Natural killer cell (primary cell): ENCODE measurements at regions not wholly inside any gene's neighbourhood (a gene's known extent, or its start where the extent isn't known, plus 50 kb on each side); places are given as distances from the start of the nearest gene placed in this dataset.
A peak's percentile ranks its signal among the peaks of the same experiment; 100 is the strongest.

Experiments
- ATAC-seq, 3 donors: fragments of 150-1000 bp in 2 of 3; fragments of 200-7000 bp in 1 of 3; cut with Tn5 transposase; 1 replicate in 1 of 3; 2 replicates in 2 of 3; pipeline ENCODE4 v1.10.0; 2021; ENCODE audit warnings: mild to moderate bottlenecking in 2 of 3, moderate library complexity in 2 of 3
- DNase-seq, 2 donors: peaks; one replicate each; pipeline versions ENCODE4 v3.0.0 to v3.0.0-alpha.2; 2013 to 2021; ENCODE audit warnings: mixed read lengths in 1 of 2
- H3K27ac ChIP-seq: one replicate; pipeline ENCODE4 v1.5.1; 2013; ENCODE audit warnings: mild to moderate bottlenecking, low read length
- H3K27me3 ChIP-seq: one replicate; pipeline ENCODE4 v1.6.1; 2013; ENCODE audit warnings: low read length; ENCODE audit not compliant: control insufficient read depth, insufficient read depth
- H3K36me3 ChIP-seq: one replicate; pipeline ENCODE4 v1.6.1; 2013; ENCODE audit warnings: low read length; ENCODE audit not compliant: control insufficient read depth, insufficient read depth
- H3K4me1 ChIP-seq: one replicate; pipeline ENCODE4 v1.6.1; 2013; ENCODE audit warnings: low read length; ENCODE audit not compliant: control insufficient read depth, insufficient read depth
- H3K4me3 ChIP-seq: one replicate; pipeline ENCODE4 v1.5.1; 2013; ENCODE audit warnings: low read length
- H3K9me3 ChIP-seq: one replicate; pipeline ENCODE4 v1.6.1; 2013; ENCODE audit warnings: low read length; ENCODE audit not compliant: control insufficient read depth, insufficient read depth
- H3K27ac Mint-ChIP-seq, 2 donors: one replicate each; pipeline ENCODE4 v1.8.0; 2022; ENCODE audit warnings: mild to moderate bottlenecking in 2 of 2, mixed read lengths in 2 of 2, moderate library complexity in 1 of 2
- H3K27me3 Mint-ChIP-seq, 2 donors: one replicate each; pipeline ENCODE4 v1.8.0; 2022; ENCODE audit warnings: low read depth in 2 of 2, mixed read lengths in 2 of 2
- H3K36me3 Mint-ChIP-seq: one replicate; pipeline ENCODE4 v1.8.0; 2022; ENCODE audit warnings: mixed read lengths
- H3K4me1 Mint-ChIP-seq, 2 donors: one replicate each; pipeline ENCODE4 v1.8.0; 2022; ENCODE audit warnings: mixed read lengths in 2 of 2
- H3K4me3 Mint-ChIP-seq: one replicate; pipeline ENCODE4 v1.8.0; 2022; ENCODE audit warnings: mild to moderate bottlenecking, moderate library complexity, mixed read lengths
- H3K9me3 Mint-ChIP-seq, 2 donors: one replicate each; pipeline ENCODE4 v1.8.0; 2022; ENCODE audit warnings: mixed read lengths in 2 of 2
- WGBS: methylation state at CpG from one replicate; pipeline ENCODE4 v1.1.7; 2013; ENCODE audit warnings: missing lambda C conversion rate; ENCODE audit not compliant: insufficient coverage; 5-methylcytosine and 5-hydroxymethylcytosine counted together
- intact Hi-C: fragments of 100-400 bp; cut with micrococcal nuclease; formaldehyde crosslinking; loops from one replicate; pipeline ENCODE4 v1.14.2; 2022
- TF ChIP-seq, protein P1 (sequence below): fragments of 200-600 bp; IDR thresholded peaks from one replicate; pipeline ENCODE4 v1.8.0; 2022; ENCODE audit warnings: antibody characterized with exemption

DNA sequence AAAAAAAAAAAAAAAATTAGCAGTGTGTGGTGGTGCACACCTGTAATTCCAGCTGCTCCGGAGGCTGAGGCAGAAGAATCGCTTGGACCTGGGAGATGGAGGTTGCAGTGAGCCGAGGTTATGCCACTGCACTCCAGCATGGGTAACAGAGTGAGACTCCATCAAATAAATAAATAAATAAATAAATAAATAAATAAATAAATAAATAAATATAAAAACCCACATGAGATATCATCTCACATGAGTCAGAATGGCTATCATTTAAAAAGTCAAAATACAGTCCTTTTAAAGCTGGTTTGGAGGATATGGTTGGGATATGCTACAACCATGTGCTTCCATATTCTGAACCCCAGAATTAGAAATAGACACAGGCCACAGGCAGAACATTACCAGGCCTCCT is 114.3 kb downstream of the WSCD1 start:
- TF ChIP-seq, protein P1, sequence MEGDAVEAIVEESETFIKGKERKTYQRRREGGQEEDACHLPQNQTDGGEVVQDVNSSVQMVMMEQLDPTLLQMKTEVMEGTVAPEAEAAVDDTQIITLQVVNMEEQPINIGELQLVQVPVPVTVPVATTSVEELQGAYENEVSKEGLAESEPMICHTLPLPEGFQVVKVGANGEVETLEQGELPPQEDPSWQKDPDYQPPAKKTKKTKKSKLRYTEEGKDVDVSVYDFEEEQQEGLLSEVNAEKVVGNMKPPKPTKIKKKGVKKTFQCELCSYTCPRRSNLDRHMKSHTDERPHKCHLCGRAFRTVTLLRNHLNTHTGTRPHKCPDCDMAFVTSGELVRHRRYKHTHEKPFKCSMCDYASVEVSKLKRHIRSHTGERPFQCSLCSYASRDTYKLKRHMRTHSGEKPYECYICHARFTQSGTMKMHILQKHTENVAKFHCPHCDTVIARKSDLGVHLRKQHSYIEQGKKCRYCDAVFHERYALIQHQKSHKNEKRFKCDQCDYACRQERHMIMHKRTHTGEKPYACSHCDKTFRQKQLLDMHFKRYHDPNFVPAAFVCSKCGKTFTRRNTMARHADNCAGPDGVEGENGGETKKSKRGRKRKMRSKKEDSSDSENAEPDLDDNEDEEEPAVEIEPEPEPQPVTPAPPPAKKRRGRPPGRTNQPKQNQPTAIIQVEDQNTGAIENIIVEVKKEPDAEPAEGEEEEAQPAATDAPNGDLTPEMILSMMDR, result no peak
- Histone ChIP-seq H3K27ac (no peak overlapping the region), H3K9me3 (no peaks in the 10 kb centered on the region), H3K4me1 (no peaks in the 10 kb centered on the region), H3K4me3 (no peak overlapping the region), H3K27me3 (no peaks in the 10 kb centered on the region), H3K36me3 (no peaks in the 10 kb centered on the region)
- DNase-seq (no peak), ATAC-seq (no peak)
- intact Hi-C loops, result no loop called here
- no peaks in the 10 kb centered on the region for H3K36me3 Mint-ChIP-seq
- H3K27ac Mint-ChIP-seq, result no peak overlapping the region
- H3K9me3 Mint-ChIP-seq, result no peaks in the 10 kb centered on the region
- no peak overlapping the region for H3K4me3 Mint-ChIP-seq
- H3K4me1 Mint-ChIP-seq, result no peaks in the 10 kb centered on the region
- WGBS, result 100% methylated on average over 3 of the region's 3 CpGs
- peaks cover 11 to 23% of the 10 kb centered on the region in 2 donors for H3K27me3 Mint-ChIP-seq

DNA sequence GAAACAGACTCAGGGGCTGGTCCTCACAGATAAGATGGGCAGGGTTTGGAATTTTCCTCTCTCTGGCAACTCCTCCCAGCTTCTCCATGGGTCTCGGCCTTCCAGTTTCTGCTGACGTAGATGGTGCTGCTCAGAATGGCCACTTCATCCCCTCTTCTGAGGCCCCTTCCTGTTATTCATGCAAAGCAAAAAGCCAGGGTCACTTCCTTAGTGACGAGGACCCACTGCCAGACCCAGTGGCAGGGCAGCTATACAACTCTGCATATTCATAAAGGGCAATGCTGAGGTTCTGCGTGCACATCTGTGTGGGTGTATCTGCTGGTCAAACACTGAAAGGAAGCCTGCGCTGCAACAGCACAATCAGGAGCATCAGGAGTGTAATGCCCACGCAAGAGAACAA is 108.8 kb downstream of the WSCD1 start:
- 40% methylated on average over 6 of the region's 6 CpGs for WGBS
- no peak overlapping the region for H3K27ac Mint-ChIP-seq
- H3K27me3 Mint-ChIP-seq, result peaks cover 10 to 21% of the 10 kb centered on the region in 2 donors
- Histone ChIP-seq H3K27me3 (no peaks in the 10 kb centered on the region), H3K4me1 (no peaks in the 10 kb centered on the region), H3K36me3 (no peaks in the 10 kb centered on the region), H3K27ac (no peak overlapping the region), H3K9me3 (no peaks in the 10 kb centered on the region), H3K4me3 (no peak overlapping the region)
- TF ChIP-seq, protein P1, result no peak
- H3K9me3 Mint-ChIP-seq, result no peaks in the 10 kb centered on the region
- ATAC-seq, result no peak
- H3K4me1 Mint-ChIP-seq, result no peaks in the 10 kb centered on the region
- no peaks in the 10 kb centered on the region for H3K36me3 Mint-ChIP-seq
- no peak for DNase-seq
- H3K4me3 Mint-ChIP-seq, result no peak overlapping the region
- intact Hi-C loops, result no loop called here

DNA sequence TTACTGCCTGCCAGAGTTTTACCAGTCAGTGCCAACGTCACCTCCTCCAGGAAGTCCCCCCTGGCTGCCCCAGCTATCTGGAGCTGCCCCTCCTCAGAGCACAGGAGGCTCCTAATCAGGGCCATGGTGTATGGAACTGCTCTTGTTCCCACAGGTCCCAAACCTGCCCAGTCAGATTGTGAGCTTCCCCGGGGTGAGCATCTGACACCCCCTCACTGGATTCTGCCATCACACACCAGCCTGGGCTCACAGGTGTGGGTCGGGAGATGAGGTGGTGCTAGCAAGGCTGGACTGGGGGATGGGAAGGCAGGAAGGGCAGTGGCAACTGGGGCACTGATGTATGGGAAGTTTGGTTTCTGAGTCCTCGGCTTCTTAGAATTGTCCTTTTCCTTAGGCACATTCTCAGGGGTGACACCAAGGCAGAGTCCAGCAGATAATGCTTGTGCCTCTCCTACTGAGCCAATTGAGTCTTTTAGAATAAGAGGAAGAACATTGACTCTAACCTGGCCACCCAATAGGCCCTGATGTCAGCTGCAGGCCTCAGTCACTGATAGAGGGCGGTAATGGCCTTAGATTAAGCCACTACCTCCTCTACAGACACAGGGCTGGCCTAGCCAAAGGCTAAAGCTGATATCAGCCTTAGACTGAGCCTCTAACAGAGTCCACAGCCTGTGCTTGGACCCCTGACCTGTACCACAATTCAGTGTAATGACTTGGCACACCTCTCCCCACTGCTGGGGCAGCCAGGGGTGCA is 107.9 kb downstream of the WSCD1 start:
- WGBS, result 75% methylated on average over 5 of the region's 5 CpGs
- intact Hi-C loops, result no loop called here
- peaks cover 8 to 12% of the 10 kb centered on the region in 2 donors for H3K27me3 Mint-ChIP-seq

More for the DNA sequence above, 107.9 kb downstream of the WSCD1 start:
- Histone ChIP-seq H3K27me3 (no peaks in the 10 kb centered on the region), H3K4me1 (no peaks in the 10 kb centered on the region), H3K4me3 (no peak overlapping the region), H3K9me3 (no peaks in the 10 kb centered on the region), H3K36me3 (no peaks in the 10 kb centered on the region), H3K27ac (no peak overlapping the region)
- Mint-ChIP-seq H3K27ac (no peak overlapping the region), H3K4me3 (no peak overlapping the region), H3K9me3 (no peaks in the 10 kb centered on the region), H3K4me1 (no peaks in the 10 kb centered on the region), H3K36me3 (no peaks in the 10 kb centered on the region)
- ATAC-seq (peak in 1 of 3 donors; percentile 11), DNase-seq (no peak)
- TF ChIP-seq, protein P1, result no peak
